ENCODE measurements at regions not wholly inside any gene's neighbourhood (a gene's known extent, or its start where the extent isn't known, plus 50 kb on each side); places are given as distances from the start of the nearest gene placed in this dataset.

DNA sequence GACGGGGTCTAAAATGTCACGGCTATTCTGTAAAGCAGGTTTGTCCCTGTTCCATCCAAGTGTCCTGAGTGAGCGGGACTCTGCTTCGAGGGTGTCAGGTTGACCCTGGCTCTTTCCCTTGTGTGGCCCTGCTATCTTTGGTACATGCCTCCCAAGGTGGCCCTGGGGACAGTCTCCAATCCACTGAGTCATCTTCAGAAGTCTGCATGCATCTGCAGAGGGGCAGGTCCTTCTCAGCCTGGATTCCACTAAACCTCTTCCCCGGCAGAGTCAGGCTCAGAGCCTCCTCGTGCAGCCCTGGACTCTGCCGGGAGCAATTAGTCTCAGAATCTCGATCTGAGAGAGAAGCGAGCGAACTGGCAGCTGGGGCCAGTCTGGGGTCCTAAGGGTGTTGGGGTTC, 50.1 kb upstream of the KCNJ15 start:
- no peak for DNase-seq

Measured in activated T-cell treated with anti-CD3 and anti-CD28 coated beads, Interleukin-2, amount 50 U/mL, for 48 hours (primary cell).